ENCODE measurements at regions not wholly inside any gene's neighbourhood (a gene's known extent, or its start where the extent isn't known, plus 50 kb on each side); places are given as distances from the start of the nearest gene placed in this dataset.

GRCh38 chr18:60577457-60577856, 204.9 kb upstream of the MC4R start:
- Histone ChIP-seq H3K9me3 (ENCODE audit: control insufficient read depth in 4 of 4, low read length in 3 of 4) (peaks cover 0 to 4% (median 0%) of the 10 kb centered on the region in 4 donors), H3K27me3 (ENCODE audit: control insufficient read depth in 4 of 4, insufficient read depth in 4 of 4, low read length in 3 of 4) (no peaks in the 10 kb centered on the region)
- no peak for TF ChIP-seq ZBTB33 (IDR thresholded peaks at IDR 0.05)
- no peak for TF ChIP-seq RAD21 (IDR thresholded peaks at IDR 0.05)
- TF ChIP-seq HNF4A (conservative IDR thresholded peaks at IDR 0.05), result no peak
- no peak for TF ChIP-seq GABPA (IDR thresholded peaks at IDR 0.05 in 1 of 2, conservative IDR thresholded peaks at IDR 0.05 in 1 of 2)
- TF ChIP-seq SP1 (IDR thresholded peaks at IDR 0.05), result no peak
- no peak for TF ChIP-seq MAX (IDR thresholded peaks at IDR 0.05)
- TF ChIP-seq FOXA2 (IDR thresholded peaks at IDR 0.05), result no peak
- no peak for TF ChIP-seq TAF1 (conservative IDR thresholded peaks at IDR 0.05)
- no peak for TF ChIP-seq YY1 (IDR thresholded peaks at IDR 0.05)
- no peak for TF ChIP-seq ATF3 (IDR thresholded peaks at IDR 0.05)
- no peak for TF ChIP-seq JUND (IDR thresholded peaks at IDR 0.05)

GRCh38 chr18:60585670-60586069, 213.1 kb upstream of the MC4R start:
- H3K4me3 ChIP-seq (ENCODE audit: low read depth in 1 of 3, low read length in 3 of 3), result no peak overlapping the region
- no peak overlapping the region for H3K9ac ChIP-seq (ENCODE audit: low read depth in 1 of 2, low read length in 2 of 2)
- no peak overlapping the region for H3K27ac ChIP-seq (ENCODE audit: low read depth in 1 of 2, low read length in 2 of 2)
- H3K4me1 ChIP-seq (ENCODE audit: control insufficient read depth in 4 of 4, insufficient read depth in 4 of 4, low read length in 3 of 4), result no peaks in the 10 kb centered on the region
- H3K9me3 ChIP-seq (ENCODE audit: control insufficient read depth in 4 of 4, low read length in 3 of 4), result no peaks in the 10 kb centered on the region
- H3K36me3 ChIP-seq (ENCODE audit: control insufficient read depth in 4 of 4, insufficient read depth in 3 of 4, low read depth in 1 of 4, low read length in 3 of 4), result no peaks in the 10 kb centered on the region
- TF ChIP-seq REST (IDR thresholded peaks at IDR 0.05) (no peak), YY1 (IDR thresholded peaks at IDR 0.05) (no peak), HNF4G (IDR thresholded peaks at IDR 0.05) (no peak), SP1 (IDR thresholded peaks at IDR 0.05) (no peak), FOXA2 (IDR thresholded peaks at IDR 0.05) (no peak)
- H3K27me3 ChIP-seq (ENCODE audit: control insufficient read depth in 4 of 4, insufficient read depth in 4 of 4, low read length in 3 of 4), result no peaks in the 10 kb centered on the region
- no peak for DNase-seq (ENCODE audit: low spot score)

More at GRCh38 chr18:60577457-60577856, 204.9 kb upstream of the MC4R start:
- Histone ChIP-seq H3K9ac (ENCODE audit: low read depth in 1 of 2, low read length in 2 of 2) (no peak overlapping the region), H3K36me3 (ENCODE audit: control insufficient read depth in 4 of 4, insufficient read depth in 3 of 4, low read depth in 1 of 4, low read length in 3 of 4) (no peaks in the 10 kb centered on the region), H3K27ac (ENCODE audit: low read depth in 1 of 2, low read length in 2 of 2) (no peak overlapping the region), H3K4me1 (ENCODE audit: control insufficient read depth in 4 of 4, insufficient read depth in 4 of 4, low read length in 3 of 4) (peaks cover 0 to 3% (median 0%) of the 10 kb centered on the region in 4 donors), H3K4me3 (ENCODE audit: low read depth in 1 of 3, low read length in 3 of 3) (no peak overlapping the region)
- no peak for DNase-seq (ENCODE audit: low spot score)
- 89% methylated on average over 1 of the region's 1 CpG for WGBS

- Histone ChIP-seq H3K4me3 (ENCODE audit: low read depth in 1 of 3, low read length in 3 of 3) (no peak overlapping the region), H3K27me3 (ENCODE audit: control insufficient read depth in 4 of 4, insufficient read depth in 4 of 4, low read length in 3 of 4) (no peaks in the 10 kb centered on the region), H3K36me3 (ENCODE audit: control insufficient read depth in 4 of 4, insufficient read depth in 3 of 4, low read depth in 1 of 4, low read length in 3 of 4) (no peaks in the 10 kb centered on the region), H3K9me3 (ENCODE audit: control insufficient read depth in 4 of 4, low read length in 3 of 4) (no peaks in the 10 kb centered on the region), H3K27ac (ENCODE audit: low read depth in 1 of 2, low read length in 2 of 2) (no peak overlapping the region), H3K9ac (ENCODE audit: low read depth in 1 of 2, low read length in 2 of 2) (no peak overlapping the region), H3K4me1 (ENCODE audit: control insufficient read depth in 4 of 4, insufficient read depth in 4 of 4, low read length in 3 of 4) (no peaks in the 10 kb centered on the region)
- 52% methylated on average over 5 of the region's 5 CpGs for WGBS
- no peak for DNase-seq (ENCODE audit: low spot score)
- TF ChIP-seq NR2F2 (IDR thresholded peaks at IDR 0.05), result no peak
- no peak for TF ChIP-seq GABPA (IDR thresholded peaks at IDR 0.05 in 1 of 2, conservative IDR thresholded peaks at IDR 0.05 in 1 of 2)
- TF ChIP-seq MAX (IDR thresholded peaks at IDR 0.05), result no peak
- TF ChIP-seq FOXA1 (IDR thresholded peaks at IDR 0.05), result no peak
- TF ChIP-seq ZBTB33 (IDR thresholded peaks at IDR 0.05), result no peak
- no peak for TF ChIP-seq EGR1 (IDR thresholded peaks at IDR 0.05; ENCODE audit: low read depth in 2 of 2)
- no peak for TF ChIP-seq ATF3 (IDR thresholded peaks at IDR 0.05)
These were observed 220.7 kb upstream of the MC4R start for GRCh38 chr18:60593249-60593648.
